ENCODE measurements at regions not wholly inside any gene's neighbourhood (a gene's known extent, or its start where the extent isn't known, plus 50 kb on each side); places are given as distances from the start of the nearest gene placed in this dataset.

DNA sequence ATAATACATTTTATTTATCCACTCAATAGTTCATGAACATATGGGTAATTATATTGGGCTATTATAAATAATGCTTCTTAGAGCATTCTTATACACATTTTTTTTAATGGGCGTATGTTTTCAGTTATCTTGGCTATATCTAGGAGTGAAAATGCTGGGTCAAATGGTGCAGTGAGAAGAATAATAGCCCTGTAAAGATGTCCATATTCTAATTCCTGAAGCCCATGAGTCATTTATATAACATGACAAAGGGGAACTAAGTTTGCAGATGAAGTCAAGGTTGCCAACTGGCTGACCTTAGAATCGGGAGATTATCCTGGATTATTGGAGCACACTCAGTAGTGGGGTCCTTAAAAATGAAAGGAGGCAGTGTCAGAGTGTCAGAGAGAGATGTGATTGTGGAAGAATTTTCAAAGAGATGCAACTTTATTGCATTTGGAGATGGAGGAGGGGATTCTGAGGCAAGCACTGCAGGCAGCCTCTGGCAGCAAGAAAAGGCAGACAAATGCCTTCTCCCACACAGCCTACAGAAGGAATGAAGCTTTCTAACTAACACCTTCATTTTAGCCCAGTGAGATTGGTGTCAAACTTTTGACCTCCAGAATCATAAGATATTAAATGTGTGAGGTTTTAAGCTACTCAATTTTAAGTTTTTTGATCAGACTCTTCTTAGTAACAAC, 106.1 kb upstream of the HS3ST1 start:
- no peak for TF ChIP-seq POLR2A (IDR thresholded peaks at IDR 0.05)
- TF ChIP-seq, protein P1, sequence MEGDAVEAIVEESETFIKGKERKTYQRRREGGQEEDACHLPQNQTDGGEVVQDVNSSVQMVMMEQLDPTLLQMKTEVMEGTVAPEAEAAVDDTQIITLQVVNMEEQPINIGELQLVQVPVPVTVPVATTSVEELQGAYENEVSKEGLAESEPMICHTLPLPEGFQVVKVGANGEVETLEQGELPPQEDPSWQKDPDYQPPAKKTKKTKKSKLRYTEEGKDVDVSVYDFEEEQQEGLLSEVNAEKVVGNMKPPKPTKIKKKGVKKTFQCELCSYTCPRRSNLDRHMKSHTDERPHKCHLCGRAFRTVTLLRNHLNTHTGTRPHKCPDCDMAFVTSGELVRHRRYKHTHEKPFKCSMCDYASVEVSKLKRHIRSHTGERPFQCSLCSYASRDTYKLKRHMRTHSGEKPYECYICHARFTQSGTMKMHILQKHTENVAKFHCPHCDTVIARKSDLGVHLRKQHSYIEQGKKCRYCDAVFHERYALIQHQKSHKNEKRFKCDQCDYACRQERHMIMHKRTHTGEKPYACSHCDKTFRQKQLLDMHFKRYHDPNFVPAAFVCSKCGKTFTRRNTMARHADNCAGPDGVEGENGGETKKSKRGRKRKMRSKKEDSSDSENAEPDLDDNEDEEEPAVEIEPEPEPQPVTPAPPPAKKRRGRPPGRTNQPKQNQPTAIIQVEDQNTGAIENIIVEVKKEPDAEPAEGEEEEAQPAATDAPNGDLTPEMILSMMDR (IDR thresholded peaks at IDR 0.05), result no peak
